ENCODE measurements at regions not wholly inside any gene's neighbourhood (a gene's known extent, or its start where the extent isn't known, plus 50 kb on each side); places are given as distances from the start of the nearest gene placed in this dataset.

GRCh38 chr5:68445257-68446069, 229.9 kb downstream of the PIK3R1 start:
- Mint-ChIP-seq H3K27ac (no peak overlapping the region), H3K4me1 (peaks cover 25% of the 10 kb centered on the region), H3K4me3 (no peak overlapping the region), H3K27me3 (no peaks in the 10 kb centered on the region), H3K9me3 (peaks cover 1% of the 10 kb centered on the region), H3K36me3 (peaks cover 2% of the 10 kb centered on the region)
- DNase-seq (no peak), ATAC-seq (ENCODE audit: low read depth) (no peak)
- POLR2A ChIA-PET = no interaction called here

- POLR2A ChIA-PET = no interaction called here
Observed at GRCh38 chr5:68446070-68446357, 230.5 kb downstream of the PIK3R1 start.

GRCh38 chr5:68446487-68446894, 230.9 kb downstream of the PIK3R1 start:
- DNase-seq (no peak), ATAC-seq (ENCODE audit: low read depth) (no peak)
- Mint-ChIP-seq H3K27me3 (no peaks in the 10 kb centered on the region), H3K9me3 (peaks cover 1% of the 10 kb centered on the region), H3K27ac (no peak overlapping the region), H3K4me1 (peaks cover 15% of the 10 kb centered on the region), H3K36me3 (peaks cover 2% of the 10 kb centered on the region), H3K4me3 (no peak overlapping the region)
- POLR2A ChIA-PET = no interaction called here

More at GRCh38 chr5:68446070-68446357, 230.5 kb downstream of the PIK3R1 start:
- H3K36me3 Mint-ChIP-seq = peaks cover 2% of the 10 kb centered on the region
- H3K9me3 Mint-ChIP-seq = peaks cover 1% of the 10 kb centered on the region
- DNase-seq = no peak
- ATAC-seq (ENCODE audit: low read depth) = no peak
- no peak overlapping the region for H3K4me3 Mint-ChIP-seq
- H3K27me3 Mint-ChIP-seq = no peaks in the 10 kb centered on the region
- no peak overlapping the region for H3K27ac Mint-ChIP-seq
- H3K4me1 Mint-ChIP-seq = peaks cover 20% of the 10 kb centered on the region

- POLR2A ChIA-PET = no interaction called here
- peaks cover 2% of the 10 kb centered on the region for H3K9me3 Mint-ChIP-seq
- no peaks in the 10 kb centered on the region for H3K27me3 Mint-ChIP-seq
- H3K36me3 Mint-ChIP-seq = peaks cover 2% of the 10 kb centered on the region
- DNase-seq (no peak), ATAC-seq (ENCODE audit: low read depth) (no peak)
- no peak overlapping the region for H3K27ac Mint-ChIP-seq
- peaks cover 9% of the 10 kb centered on the region for H3K4me1 Mint-ChIP-seq
- no peak overlapping the region for H3K4me3 Mint-ChIP-seq
Observed at GRCh38 chr5:68447136-68447929, 231.8 kb downstream of the PIK3R1 start.

GRCh38 chr5:68449380-68449779, 233.8 kb downstream of the PIK3R1 start:
- peaks cover 6% of the 10 kb centered on the region for H3K27me3 Mint-ChIP-seq
- peaks cover 6% of the 10 kb centered on the region for H3K9me3 Mint-ChIP-seq
- H3K27ac Mint-ChIP-seq = no peak overlapping the region
- no peak overlapping the region for H3K4me3 Mint-ChIP-seq
- no peak for DNase-seq
- POLR2A ChIA-PET = no interaction called here
- no peak for ATAC-seq (ENCODE audit: low read depth)
- H3K36me3 Mint-ChIP-seq = peaks cover 7% of the 10 kb centered on the region
- peaks cover 3% of the 10 kb centered on the region for H3K4me1 Mint-ChIP-seq

- Mint-ChIP-seq H3K4me3 (no peak overlapping the region), H3K27ac (no peak overlapping the region), H3K36me3 (peaks cover 7% of the 10 kb centered on the region), H3K4me1 (no peaks in the 10 kb centered on the region), H3K27me3 (peaks cover 6% of the 10 kb centered on the region), H3K9me3 (peaks cover 6% of the 10 kb centered on the region)
- ATAC-seq (ENCODE audit: low read depth) (no peak), DNase-seq (no peak)
- POLR2A ChIA-PET = no interaction called here
Observed at GRCh38 chr5:68450245-68450852, 234.8 kb downstream of the PIK3R1 start.

- Mint-ChIP-seq H3K36me3 (peaks cover 7% of the 10 kb centered on the region), H3K27me3 (peaks cover 6% of the 10 kb centered on the region), H3K4me1 (no peaks in the 10 kb centered on the region), H3K27ac (no peak overlapping the region), H3K9me3 (peaks cover 6% of the 10 kb centered on the region), H3K4me3 (no peak overlapping the region)
- POLR2A ChIA-PET = no interaction called here
- DNase-seq (no peak), ATAC-seq (ENCODE audit: low read depth) (no peak)
Observed at GRCh38 chr5:68452286-68452685, 236.7 kb downstream of the PIK3R1 start.

GRCh38 chr5:68454172-68454571, 238.6 kb downstream of the PIK3R1 start:
- Mint-ChIP-seq H3K4me3 (no peak overlapping the region), H3K27ac (no peak overlapping the region), H3K9me3 (peaks cover 6% of the 10 kb centered on the region)

GRCh38 chr5:68454766-68455165, 239.2 kb downstream of the PIK3R1 start:
- peaks cover 12% of the 10 kb centered on the region for H3K4me1 Mint-ChIP-seq
- peaks cover 6% of the 10 kb centered on the region for H3K9me3 Mint-ChIP-seq
- H3K36me3 Mint-ChIP-seq = peaks cover 7% of the 10 kb centered on the region
- no peak overlapping the region for H3K27ac Mint-ChIP-seq
- H3K4me3 Mint-ChIP-seq = no peak overlapping the region
- peaks cover 6% of the 10 kb centered on the region for H3K27me3 Mint-ChIP-seq
- no peak for DNase-seq
- ATAC-seq (ENCODE audit: low read depth) = no peak
- POLR2A ChIA-PET = no interaction called here

More at GRCh38 chr5:68454172-68454571, 238.6 kb downstream of the PIK3R1 start:
- H3K4me1 Mint-ChIP-seq = peaks cover 12% of the 10 kb centered on the region
- no peak for DNase-seq
- POLR2A ChIA-PET = no interaction called here
- peaks cover 6% of the 10 kb centered on the region for H3K27me3 Mint-ChIP-seq
- H3K36me3 Mint-ChIP-seq = peaks cover 7% of the 10 kb centered on the region
- no peak for ATAC-seq (ENCODE audit: low read depth)

GRCh38 chr5:68455216-68455615, 239.7 kb downstream of the PIK3R1 start:
- Mint-ChIP-seq H3K4me3 (no peak overlapping the region), H3K4me1 (peaks cover 15% of the 10 kb centered on the region), H3K27me3 (peaks cover 6% of the 10 kb centered on the region), H3K27ac (no peak overlapping the region), H3K9me3 (peaks cover 6% of the 10 kb centered on the region), H3K36me3 (peaks cover 7% of the 10 kb centered on the region)
- no peak for DNase-seq
- ATAC-seq (ENCODE audit: low read depth) = no peak
- POLR2A ChIA-PET = no interaction called here

- peaks cover 4% of the 10 kb centered on the region for H3K9me3 Mint-ChIP-seq
Observed at GRCh38 chr5:68456756-68457217, 241.2 kb downstream of the PIK3R1 start.

GRCh38 chr5:68457285-68457684, 241.7 kb downstream of the PIK3R1 start:
- peaks cover 6% of the 10 kb centered on the region for H3K27me3 Mint-ChIP-seq
- POLR2A ChIA-PET = no interaction called here
- ATAC-seq (ENCODE audit: low read depth) (no peak), DNase-seq (no peak)
- H3K36me3 Mint-ChIP-seq = peaks cover 5% of the 10 kb centered on the region
- H3K27ac Mint-ChIP-seq = no peak overlapping the region
- H3K9me3 Mint-ChIP-seq = peaks cover 4% of the 10 kb centered on the region
- H3K4me3 Mint-ChIP-seq = no peak overlapping the region
- H3K4me1 Mint-ChIP-seq = peaks cover 15% of the 10 kb centered on the region

More at GRCh38 chr5:68456756-68457217, 241.2 kb downstream of the PIK3R1 start:
- H3K4me3 Mint-ChIP-seq = no peak overlapping the region
- H3K27me3 Mint-ChIP-seq = peaks cover 6% of the 10 kb centered on the region
- H3K36me3 Mint-ChIP-seq = peaks cover 5% of the 10 kb centered on the region
- POLR2A ChIA-PET = no interaction called here
- DNase-seq = no peak
- no peak for ATAC-seq (ENCODE audit: low read depth)
- H3K27ac Mint-ChIP-seq = no peak overlapping the region
- peaks cover 15% of the 10 kb centered on the region for H3K4me1 Mint-ChIP-seq

- DNase-seq = no peak
- ATAC-seq (ENCODE audit: low read depth) = peak; percentile 84
- Mint-ChIP-seq H3K27me3 (peaks cover 6% of the 10 kb centered on the region), H3K36me3 (peaks cover 5% of the 10 kb centered on the region), H3K27ac (no peak overlapping the region), H3K4me1 (peaks cover 15% of the 10 kb centered on the region), H3K9me3 (peaks cover 4% of the 10 kb centered on the region), H3K4me3 (no peak overlapping the region)
- POLR2A ChIA-PET = no interaction called here
Observed at GRCh38 chr5:68458416-68459021, 243.0 kb downstream of the PIK3R1 start.

Measured in activated naive CD8-positive, alpha-beta T cell treated with anti-CD3 and anti-CD28 coated beads, Interleukin-2, amount 10 ng/mL, durations not matched to agents 7 days and 5 days (primary cell).